OCI-LY7 (cell line): ENCODE measurements at regions not wholly inside any gene's neighbourhood (a gene's known extent, or its start where the extent isn't known, plus 50 kb on each side); places are given as distances from the start of the nearest gene placed in this dataset.

Source experiments
- EZH2phosphoT487 ChIP-seq: fragments of 200-600 bp; sonication (generic); IDR thresholded peaks from 2 replicates; pipeline ENCODE4 v1.6.1; 2018; ENCODE audit warnings: low read depth, borderline replicate concordance, mild to moderate bottlenecking, mixed run types, antibody characterized with exemption, low read length, moderate library complexity, mixed read lengths
- TF ChIP-seq, protein P1 (sequence below): fragments of 200-600 bp; sonication (generic); conservative IDR thresholded peaks from 2 replicates; pipeline ENCODE4 v1.5.1; 2014; ENCODE audit warnings: mild to moderate bottlenecking, antibody characterized with exemption, low read length, moderate library complexity, mixed read lengths

DNA sequence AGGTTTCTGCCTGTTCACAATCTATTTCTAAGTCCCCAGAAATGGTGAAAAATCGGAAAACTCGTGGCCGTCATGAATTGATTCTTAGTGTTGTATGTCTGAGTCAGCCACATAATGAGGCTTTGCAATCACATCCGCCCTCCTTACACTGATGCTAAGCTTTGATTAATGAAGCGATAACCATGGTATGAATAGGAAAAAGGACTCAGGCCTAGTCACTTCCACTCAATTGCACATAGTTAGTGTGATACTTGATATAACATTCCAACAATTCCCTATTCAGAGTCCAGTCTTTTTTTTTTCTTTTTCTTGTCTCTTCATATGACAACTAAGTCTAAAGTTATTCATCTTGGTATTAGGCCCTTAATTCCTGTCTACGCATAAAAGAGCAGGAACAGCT lies 1231.0 kb downstream of the VRK1 start:
- TF ChIP-seq, protein P1, sequence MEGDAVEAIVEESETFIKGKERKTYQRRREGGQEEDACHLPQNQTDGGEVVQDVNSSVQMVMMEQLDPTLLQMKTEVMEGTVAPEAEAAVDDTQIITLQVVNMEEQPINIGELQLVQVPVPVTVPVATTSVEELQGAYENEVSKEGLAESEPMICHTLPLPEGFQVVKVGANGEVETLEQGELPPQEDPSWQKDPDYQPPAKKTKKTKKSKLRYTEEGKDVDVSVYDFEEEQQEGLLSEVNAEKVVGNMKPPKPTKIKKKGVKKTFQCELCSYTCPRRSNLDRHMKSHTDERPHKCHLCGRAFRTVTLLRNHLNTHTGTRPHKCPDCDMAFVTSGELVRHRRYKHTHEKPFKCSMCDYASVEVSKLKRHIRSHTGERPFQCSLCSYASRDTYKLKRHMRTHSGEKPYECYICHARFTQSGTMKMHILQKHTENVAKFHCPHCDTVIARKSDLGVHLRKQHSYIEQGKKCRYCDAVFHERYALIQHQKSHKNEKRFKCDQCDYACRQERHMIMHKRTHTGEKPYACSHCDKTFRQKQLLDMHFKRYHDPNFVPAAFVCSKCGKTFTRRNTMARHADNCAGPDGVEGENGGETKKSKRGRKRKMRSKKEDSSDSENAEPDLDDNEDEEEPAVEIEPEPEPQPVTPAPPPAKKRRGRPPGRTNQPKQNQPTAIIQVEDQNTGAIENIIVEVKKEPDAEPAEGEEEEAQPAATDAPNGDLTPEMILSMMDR, result no peak
- no peak for TF ChIP-seq EZH2phosphoT487
